Skin epidermis (tissue), 12 donors: ENCODE measurements at regions not wholly inside any gene's neighbourhood (a gene's known extent, or its start where the extent isn't known, plus 50 kb on each side); places are given as distances from the start of the nearest gene placed in this dataset.
"Not testable (repeated sequence)": the region's sequence is repeated elsewhere in the genome, so short reads cannot be mapped to it uniquely, and the experiment has no call there.

Source experiments
- H3K27ac ChIP-seq, 21 experiments: fragments of 200-600 bp; sonication (generic) in 11 of 21; one replicate each; pipeline ENCODE4 v1.5.0; 2020; ENCODE audit warnings: mild to moderate bottlenecking in 3 of 21, inconsistent platforms in 2 of 21, moderate library complexity in 2 of 21
- H3K4me3 ChIP-seq, 7 experiments: fragments of 200-600 bp; sonication (generic) in 2 of 7; one replicate each; pipeline ENCODE4 v1.5.0; 2020; ENCODE audit warnings: inconsistent platforms in 2 of 7, mild to moderate bottlenecking in 2 of 7, moderate library complexity in 1 of 7

DNA sequence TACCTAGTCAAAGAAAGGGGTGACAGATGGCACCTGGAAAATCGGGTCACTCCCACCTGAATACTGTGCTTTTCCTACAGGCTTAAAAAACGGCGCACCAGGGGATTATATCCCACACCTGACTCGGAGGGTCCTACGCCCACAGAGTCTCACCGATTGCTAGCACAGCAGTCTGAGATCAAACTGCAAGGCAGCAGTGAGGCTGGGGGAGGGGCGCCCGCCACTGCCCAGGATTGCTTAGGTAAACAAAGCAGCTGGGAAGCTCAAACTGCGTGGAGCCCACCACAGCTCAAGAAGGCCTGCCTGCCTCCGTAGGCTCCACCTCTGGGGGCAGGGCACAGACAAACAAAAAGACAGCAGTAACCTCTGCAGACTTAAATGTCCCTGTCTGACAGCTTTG, 242.7 kb downstream of the FZD1 start:
- not testable (repeated sequence) for H3K4me3 ChIP-seq, H3K27ac ChIP-seq

DNA sequence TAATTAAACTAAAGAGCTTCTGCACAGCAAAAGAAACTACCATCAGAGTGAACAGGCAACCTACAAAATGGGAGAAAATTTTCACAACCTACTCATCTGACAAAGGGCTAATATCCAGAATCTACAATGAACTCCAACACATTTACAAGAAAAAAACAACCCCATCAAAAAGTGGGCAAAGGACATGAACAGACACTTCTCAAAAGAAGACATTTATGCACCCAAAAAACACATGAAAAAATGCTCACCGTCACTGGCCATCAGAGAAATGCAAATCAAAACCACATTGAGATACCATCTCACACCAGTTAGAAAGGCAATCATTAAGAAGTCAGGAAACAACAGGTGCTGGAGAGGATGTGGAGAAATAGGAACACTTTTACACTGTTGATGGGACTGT, 247.6 kb downstream of the FZD1 start:
- H3K4me3 ChIP-seq, H3K27ac ChIP-seq: not testable (repeated sequence)

DNA sequence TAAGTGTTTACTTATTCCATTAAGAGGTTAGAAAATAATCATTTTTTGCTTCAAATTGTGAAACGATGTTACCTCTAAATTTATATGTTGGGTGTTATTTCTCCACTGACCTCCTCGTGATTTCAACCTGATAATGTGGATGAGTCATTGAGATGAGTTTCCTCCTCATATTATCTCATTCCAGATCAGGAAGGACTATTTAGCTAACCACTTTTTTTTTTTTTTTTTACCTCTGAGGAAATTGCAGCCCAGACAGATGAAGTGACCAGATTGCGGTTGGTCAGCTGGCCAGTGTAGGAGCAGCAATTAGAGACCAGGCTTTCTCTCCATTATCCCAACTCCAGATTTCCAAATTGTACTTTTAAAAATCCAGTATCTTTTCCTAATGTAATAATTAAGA, 248.7 kb downstream of the FZD1 start:
- Histone ChIP-seq H3K27ac (no peak overlapping the region), H3K4me3 (no peak overlapping the region)

DNA sequence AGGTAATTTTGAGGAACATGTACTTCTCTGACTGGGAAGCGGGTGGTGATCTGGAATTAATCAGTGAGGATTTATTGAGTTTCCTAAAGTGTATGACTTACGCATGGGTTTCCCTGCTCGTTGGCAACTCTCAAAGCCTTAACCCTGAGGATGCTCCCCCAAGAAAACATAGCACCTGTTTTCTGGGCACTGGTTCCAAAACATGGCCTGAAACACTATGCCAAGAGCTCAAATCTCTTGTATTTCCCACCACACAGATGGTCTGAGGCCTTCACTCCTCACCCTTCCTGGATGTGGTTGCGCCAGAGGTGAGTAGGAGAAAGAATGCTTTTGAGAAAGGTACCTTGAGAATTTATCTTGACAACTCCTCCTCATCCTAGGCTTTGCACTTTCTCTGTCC, 250.4 kb downstream of the FZD1 start:
- Histone ChIP-seq H3K4me3 (no peak overlapping the region), H3K27ac (no peak overlapping the region)

DNA sequence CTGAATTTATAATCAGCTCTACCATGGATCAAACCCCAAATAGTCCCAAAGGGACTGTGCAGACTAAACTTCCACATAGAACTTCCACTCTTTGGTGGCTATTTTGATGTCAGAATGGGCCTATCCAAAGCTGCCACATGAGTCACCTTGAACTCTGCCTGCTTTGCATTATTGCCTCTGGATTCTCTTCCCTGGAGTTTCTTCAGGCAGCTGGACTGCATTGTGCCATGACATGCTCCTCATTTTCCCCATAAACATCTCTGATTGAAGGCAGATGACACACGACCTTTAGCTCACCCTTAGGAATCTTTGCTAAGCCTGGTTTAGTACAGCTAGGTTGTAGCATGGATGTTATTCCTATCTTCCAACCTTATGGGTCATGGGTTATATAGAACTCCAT, 251.7 kb downstream of the FZD1 start:
- H3K4me3 ChIP-seq = no peak overlapping the region
- H3K27ac ChIP-seq = no peak overlapping the region

DNA sequence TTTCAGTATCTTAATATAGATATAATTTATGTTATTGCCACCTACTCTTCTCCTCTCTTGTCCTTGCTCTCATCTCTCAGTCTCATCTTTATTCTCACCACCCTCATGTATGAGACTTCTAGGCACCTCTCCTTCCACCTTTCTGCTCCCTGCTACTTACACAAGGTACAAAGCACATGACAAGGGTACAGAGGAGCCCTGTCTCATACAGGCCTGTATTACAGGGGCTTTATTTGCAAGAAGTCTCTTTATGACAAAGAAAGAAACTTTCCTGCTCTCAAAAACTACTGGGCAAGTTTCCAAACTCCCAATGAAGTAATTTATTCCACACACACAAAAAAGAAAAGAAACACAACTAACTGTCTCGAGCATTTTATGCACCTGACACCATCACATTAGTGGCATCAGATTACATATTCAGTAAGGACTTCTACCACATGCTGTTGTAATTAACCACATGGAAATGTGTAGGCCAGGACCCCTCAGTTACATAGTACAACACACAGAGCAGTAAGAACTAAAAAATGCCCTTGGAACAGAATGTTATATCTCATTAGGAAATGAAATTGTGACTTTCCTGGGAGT, 253.1 kb downstream of the FZD1 start:
- Histone ChIP-seq H3K27ac (no peak overlapping the region), H3K4me3 (no peak overlapping the region)

DNA sequence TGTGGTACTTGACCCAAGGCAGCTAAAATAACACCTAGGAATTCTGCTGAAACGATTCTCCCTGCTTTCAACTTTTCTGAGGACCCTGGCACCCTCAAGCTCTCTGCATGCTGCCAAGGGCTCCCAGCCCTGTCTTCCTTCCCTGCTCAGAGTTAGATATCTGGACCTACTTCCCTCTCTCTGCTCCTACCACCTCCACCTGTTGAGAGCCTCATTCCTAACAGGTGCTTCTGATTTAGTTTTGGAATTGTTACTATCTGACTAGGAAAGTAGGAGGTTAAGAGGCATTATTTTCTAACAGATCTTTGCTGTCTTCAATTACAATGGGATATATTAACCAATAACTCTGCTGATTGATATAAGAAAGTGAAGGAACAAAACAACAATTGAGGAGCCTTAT, 253.8 kb downstream of the FZD1 start:
- no peak overlapping the region for H3K27ac ChIP-seq
- no peak overlapping the region for H3K4me3 ChIP-seq

DNA sequence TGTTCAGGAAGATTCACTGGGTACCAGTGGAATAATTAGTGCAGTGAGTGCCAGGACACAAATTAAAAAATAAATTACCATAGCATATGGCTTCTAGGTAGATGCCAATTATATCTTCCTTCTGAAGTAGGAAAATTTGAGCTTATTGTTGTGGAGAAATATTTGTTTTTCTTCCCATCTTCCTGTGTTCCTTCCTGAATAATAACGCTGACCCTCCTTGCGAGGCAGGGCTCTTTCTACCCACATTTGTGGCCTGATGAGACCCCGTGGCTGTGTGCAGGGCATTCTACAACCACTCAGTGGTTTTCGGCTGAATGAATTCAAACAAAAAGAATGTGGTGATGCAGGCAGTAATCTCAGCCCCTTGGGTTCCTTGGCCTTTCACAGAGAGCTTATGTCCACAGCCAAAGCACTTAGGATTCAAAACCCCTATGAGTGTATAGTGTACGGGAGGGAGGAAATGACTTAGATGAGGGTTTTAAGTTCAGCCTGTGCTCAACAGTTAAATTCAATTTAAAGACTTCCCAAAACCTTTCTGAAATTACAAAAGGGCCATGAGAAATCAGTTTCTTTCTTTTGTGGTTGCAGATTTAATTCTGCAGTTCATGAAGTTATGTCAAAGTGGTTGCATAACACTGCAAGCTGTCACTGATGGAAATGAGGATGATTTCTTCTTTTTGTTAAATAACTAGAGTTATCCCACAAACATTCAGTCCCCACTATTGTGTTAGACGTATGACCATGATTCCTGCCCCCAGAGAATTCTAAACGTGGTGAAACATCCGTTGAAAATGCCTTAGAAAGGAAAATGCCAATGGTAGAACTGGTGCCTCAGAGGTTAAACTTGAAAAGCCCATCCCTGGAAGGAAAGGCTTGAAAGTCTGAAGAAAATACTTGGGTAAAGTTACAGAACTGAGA, 255.3 kb downstream of the FZD1 start:
- Histone ChIP-seq H3K4me3 (no peak overlapping the region), H3K27ac (peak overlapping the region in 4 of 21 experiments; percentile 12 to 62 (median 30))

DNA sequence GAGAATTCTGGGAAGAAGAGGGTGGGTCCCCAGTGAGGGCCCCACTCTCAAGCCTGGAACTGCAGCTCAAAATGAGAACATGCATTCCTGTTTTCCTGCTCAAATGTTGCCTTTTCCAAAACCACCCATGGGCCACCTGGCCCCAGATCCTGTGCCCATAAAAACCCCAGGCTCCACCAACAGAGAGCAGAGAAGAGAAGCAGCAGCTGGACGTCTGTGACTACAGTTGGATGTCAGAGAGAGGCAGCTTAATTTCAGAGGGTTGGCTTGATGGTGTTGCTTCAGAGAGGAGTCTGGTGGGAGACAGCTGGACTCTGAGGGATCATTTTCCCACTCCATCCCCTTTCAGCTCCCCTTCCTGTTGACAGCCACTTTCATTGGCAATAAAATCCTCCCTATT, 256.4 kb downstream of the FZD1 start:
- Histone ChIP-seq H3K4me3 (no peak overlapping the region), H3K27ac (peak overlapping the region in 3 of 21 experiments; percentile 17 to 31 (median 23))

DNA sequence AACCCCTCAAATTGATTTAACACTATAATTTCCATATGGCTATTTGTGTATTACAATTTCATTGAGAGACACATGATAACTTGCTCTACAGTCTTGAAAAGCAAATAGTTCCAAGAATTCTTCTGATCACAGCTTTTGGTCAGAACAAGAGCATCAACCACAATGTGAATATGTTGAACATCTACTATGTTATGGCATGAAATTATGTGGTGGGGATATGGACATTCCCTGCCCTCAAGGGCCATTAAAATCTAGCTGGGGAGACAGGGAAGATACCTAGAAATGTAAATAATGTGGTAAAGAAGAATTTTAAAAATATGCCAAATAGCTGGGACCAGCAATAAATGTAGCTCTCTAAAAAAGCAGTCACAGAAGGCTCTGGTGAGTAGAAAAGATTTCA, 262.2 kb downstream of the FZD1 start:
- Histone ChIP-seq H3K4me3 (no peak overlapping the region), H3K27ac (no peak overlapping the region)

DNA sequence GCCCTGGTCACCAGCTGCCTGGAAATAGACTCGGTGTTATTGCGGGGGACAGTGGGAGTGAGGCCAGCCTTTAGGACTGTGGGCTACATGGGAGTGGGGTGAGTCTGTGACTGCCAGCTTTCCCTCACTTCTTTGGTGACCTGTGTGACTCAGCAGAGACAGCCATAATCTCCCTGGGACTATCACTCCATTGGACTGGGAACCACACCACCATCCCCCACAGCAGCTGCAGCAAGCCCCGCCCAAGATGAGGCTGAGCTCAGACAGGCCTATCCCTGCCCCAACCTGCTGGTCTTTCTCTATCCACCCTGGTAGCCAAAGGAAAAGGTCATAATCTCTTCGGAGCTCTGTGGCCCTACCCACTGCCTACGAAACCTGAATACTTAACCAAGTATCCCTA, 263.2 kb downstream of the FZD1 start:
- H3K4me3 ChIP-seq = no peak overlapping the region
- no peak overlapping the region for H3K27ac ChIP-seq

DNA sequence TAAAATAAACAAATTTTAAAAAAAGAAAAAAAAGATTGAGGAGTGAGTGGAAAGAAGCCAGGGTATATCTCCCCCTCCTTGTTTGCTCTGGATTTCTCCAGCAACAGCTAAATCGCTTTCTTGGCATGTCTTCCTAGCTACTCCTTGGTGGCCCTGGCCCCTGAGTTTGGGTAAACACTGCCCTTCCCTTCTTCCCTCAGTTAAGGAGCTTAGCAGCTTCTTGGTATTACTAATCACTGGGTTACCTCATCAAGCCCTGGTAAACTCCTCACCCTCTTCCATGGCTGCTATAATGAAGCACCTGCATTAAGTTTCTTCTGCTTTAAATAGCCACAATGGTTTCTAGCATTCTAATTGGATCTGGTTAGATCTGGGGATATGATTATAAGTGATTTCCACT, 269.8 kb downstream of the FZD1 start:
- Histone ChIP-seq H3K27ac (no peak overlapping the region), H3K4me3 (no peak overlapping the region)

DNA sequence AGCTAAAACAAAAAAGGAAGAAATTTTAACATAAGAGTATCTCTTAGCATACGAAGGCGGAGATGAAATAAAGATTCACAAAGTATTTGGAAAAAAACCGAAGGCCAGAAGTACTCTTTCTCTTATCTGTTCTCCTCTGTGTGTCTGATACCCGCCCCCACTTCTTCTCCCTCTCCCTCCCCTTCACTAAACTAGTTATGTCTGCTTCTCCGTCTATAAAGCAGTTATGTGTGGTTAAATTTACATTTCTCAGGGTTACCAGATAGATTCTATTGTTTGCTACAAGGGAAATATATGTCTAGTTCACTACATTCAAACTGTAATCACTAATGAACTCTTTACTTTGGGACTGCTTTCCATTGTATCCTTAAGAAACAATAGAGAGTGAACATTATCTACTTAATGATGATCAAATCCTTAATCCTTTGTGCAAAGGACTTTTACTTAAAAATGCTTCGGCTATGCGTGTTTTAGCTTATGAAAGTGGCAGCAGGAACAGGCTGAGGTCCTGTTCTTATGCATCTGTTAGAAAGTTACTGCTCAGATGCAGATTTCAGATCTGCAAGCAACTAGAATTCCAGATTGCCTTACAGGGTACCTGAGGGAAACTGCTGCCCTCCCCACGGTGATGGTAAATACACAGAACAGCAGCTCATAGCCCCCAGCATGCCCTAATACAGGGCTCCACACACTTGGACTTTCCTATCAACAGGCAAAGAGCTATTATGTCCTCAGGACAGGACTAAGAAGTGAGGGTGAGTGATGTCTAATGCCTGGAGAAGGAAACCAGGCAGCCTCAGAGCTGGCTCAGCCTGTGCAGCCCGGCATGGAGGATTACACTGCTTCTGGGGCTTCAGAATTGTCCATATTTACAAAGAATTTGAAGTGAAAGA, 273.3 kb downstream of the FZD1 start:
- Histone ChIP-seq H3K4me3 (no peak overlapping the region), H3K27ac (no peak overlapping the region)

DNA sequence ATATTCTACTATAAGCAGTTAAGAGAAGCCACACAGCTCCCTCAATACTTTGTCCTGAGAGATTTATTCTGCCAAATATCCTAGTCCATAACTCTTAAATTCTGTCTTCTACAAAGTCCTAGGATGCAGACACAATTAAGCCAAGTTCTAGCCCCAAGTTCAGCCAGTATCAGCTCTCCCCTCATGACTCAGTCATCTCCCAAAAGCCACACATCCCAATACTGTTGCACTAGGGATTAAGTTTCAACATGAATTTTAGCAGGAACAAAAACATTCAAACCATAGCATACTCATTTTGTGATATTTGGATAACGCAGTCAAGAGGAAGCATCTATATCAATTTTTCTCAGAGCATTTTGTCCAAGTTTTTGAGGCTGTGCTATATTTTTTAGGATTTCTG, 277.4 kb downstream of the FZD1 start:
- Histone ChIP-seq H3K4me3 (no peak overlapping the region), H3K27ac (no peak overlapping the region)

DNA sequence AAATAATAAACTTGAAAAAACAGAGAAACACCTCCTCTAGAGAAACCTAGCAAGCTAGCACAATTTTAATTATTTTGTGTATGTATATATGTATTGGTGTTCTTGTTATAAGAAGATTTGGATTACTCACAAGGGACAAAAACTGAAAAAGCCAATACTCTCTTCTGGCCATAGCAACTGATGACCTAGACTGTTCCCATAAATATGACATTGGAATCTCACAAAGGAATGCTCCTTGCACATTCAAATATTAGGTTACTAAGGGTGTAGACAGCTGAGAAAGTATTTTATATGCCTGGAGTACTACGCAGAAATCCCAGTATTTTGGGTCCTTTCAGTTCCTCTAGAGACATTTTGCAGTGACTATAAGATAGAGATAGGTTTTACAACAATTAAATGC, 279.4 kb downstream of the FZD1 start:
- Histone ChIP-seq H3K4me3 (no peak overlapping the region), H3K27ac (no peak overlapping the region)

DNA sequence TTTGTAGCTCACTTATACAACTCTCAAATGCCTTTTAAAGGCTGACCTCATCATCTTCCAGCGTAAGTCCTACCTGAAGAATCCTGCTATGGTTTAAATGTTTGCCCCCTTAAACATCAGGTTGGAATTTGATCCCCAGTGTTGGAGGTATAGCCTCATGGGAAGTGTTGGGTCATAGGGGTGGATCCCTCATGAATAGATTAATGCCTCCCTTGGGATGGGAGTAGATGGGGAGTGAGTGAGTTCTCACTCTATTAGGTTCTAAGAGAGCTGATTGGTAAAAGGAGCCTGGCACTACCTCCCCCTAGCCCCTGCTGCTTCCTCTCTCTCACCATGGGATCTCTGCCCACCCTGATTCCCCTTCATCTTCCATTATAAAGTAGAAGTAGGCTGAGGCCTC, 285.6 kb downstream of the FZD1 start:
- H3K27ac ChIP-seq = no peak overlapping the region
- no peak overlapping the region for H3K4me3 ChIP-seq

DNA sequence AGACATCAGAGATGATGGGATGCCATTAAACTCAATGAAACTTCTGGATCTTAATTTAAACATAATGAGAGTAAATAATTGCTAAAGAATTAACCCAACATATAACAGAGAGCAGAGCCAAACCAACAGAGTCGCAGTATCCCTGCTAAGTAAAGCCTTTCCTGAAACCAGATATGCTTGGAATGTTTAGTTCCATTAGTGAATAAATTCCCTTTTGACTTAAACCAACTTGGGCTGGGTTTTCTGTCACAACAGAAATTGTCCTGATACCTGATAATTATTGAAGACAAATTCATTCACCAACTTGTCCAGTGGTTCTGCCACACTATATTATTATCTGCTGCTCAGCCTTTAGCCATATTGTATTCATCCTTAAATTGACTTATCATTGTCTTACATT, 286.7 kb downstream of the FZD1 start:
- H3K27ac ChIP-seq = no peak overlapping the region
- H3K4me3 ChIP-seq = no peak overlapping the region

DNA sequence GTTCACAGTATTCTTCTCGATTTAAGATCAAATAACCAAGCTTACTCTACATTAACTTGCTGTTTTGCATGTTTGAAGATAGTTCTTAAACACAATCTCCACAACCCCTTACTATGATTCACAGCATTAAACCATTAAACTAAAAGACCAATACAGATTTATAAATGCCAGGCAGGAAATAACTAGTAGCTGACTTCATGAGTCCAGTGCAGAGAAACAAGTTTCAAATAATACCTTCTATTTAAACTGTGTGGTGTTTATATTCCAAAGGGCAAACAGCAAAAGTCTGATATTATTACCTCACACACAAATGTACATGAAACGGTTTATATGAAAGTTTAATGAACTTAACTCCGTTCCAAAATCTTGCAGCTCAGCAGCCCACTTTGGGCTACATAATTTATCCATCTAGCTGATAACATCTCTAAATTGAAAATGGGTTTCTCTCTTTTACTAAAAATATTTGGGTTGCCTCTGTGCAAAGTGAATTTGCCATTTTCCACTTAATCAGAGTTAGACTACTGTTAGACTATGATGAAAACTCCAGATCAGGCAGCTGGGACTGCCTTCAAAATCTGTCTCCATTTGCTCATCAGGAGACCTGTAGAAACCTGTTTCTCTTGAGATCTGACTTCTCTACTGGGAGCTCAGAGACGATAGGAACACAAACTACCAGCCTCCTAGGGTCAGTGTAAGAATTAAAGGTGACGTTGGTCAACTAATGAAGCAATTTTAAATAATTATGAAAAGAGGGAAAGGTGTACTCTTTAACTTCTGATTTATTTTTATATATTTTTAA, 287.3 kb downstream of the FZD1 start:
- H3K4me3 ChIP-seq = no peak overlapping the region
- no peak overlapping the region for H3K27ac ChIP-seq

DNA sequence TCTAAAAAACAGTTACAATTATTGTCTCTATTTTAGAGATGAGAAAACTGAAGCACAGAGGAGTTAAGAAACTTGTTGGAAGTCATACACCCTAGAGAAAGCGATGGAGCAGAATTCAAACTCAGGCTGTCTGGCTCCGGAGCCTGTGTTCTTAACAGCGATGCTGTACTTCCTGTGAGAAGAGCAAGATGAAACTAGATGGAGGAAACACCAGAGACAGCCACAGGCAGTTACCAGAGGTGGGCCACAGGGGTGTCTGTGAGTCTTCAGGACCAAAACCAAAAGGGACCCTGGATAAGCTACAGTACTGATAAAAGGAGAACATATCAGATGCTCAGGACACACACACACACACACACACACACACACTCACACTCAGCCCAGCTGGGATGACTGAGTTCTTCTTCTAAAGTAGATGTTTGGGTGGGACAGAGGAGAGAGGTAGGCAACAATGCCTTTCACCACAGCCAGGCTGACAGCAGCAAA, 289.2 kb downstream of the FZD1 start:
- Histone ChIP-seq H3K4me3 (no peak overlapping the region), H3K27ac (no peak overlapping the region)

DNA sequence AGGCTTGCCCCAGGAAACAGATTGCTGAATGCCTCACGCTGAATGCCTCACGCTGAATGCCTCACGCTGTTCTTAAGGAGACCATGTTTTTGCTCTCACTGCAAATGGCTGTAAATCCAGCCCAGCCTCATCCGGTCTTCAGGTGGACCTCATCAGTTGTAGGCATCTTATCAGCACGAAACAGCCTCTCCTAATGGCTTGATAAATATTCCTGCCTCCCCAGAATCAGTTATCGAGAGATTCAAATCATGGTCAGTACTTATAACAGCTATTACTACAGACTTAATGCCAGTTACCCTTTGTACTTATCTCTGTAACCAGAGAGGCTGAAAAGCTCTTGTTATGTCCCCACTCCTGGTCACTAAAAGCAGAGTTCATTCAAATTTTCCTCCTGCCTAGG, 290.6 kb downstream of the FZD1 start:
- no peak overlapping the region for H3K4me3 ChIP-seq
- no peak overlapping the region for H3K27ac ChIP-seq
